Left colon (tissue), 2 donors: ENCODE measurements at regions not wholly inside any gene's neighbourhood (a gene's known extent, or its start where the extent isn't known, plus 50 kb on each side); places are given as distances from the start of the nearest gene placed in this dataset.

Source experiments
- ATAC-seq: fragments of 200-7000 bp; cut with Tn5 transposase; one replicate; pipeline ENCODE4 v1.9.1; 2020; ENCODE audit warnings: mild to moderate bottlenecking, moderate library complexity
- DNase-seq, 2 donors: peaks; one replicate each; pipeline ENCODE4 v3.0.0-alpha.2; 2020
- intact Hi-C, 2 donors: fragments of 100-400 bp; cut with DNase I in 1 of 2; cut with micrococcal nuclease in 1 of 2; formaldehyde crosslinking; loops; one replicate each; pipeline versions ENCODE4 v1.11.2 to v1.14.0; 2022; cut with DNase I, micrococcal nuclease
- donor health status: DM: no; HTN: no; CAD: no.
- donor health status: DM: yes; HTN: yes; CAD: no.

GRCh38 chr6:48866682-48867081 is 596.4 kb downstream of the MMUT start:
- DNase-seq, result no peak
- intact Hi-C loops, result no loop called here
- ATAC-seq, result no peak

DNA sequence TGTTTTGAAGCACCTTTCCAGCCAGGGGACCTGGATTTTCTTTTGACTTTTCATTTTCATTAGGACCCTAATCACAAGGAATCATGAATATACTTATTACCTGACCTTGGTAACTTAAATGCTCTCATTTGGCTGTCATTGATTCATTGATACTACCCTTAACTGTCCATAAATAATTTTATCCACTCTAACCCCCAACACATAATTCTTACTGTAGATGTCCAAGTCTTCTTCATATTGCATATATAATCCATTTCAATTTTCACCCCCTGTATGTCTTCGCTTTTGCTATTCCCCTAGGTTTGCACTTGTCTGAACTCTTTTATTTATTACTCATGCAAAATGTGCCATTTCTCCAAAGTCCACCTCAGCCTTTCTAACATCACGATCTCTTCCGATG is 602.9 kb downstream of the MMUT start:
- DNase-seq (no peak), ATAC-seq (no peak)
- intact Hi-C loops, result no loop called here

DNA sequence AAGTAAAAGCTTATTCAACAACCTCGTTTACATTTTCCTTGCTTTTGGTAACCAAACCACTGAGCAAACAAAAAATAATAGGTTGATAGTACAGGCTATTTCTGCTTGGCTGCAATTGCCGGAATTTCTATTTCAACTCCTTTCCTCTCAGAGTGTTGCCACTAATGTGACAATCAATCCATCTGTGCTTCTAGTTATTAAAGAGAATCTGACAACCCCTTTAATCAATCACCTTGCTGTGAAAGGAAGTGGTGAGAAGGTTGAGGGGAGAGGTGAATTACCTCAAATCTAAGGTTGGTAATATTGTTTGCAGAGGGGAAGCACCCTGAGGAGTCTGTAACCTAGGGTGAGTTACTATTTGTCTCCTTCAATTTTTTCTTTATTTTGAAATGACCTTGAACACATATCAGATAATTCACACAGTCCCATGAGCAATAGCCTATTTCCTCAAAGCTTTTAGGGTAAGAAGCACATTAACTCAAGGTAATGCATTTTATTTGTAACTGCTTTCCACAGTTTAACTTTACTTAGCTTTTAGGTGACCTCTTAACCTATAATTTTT is 603.4 kb downstream of the MMUT start:
- ATAC-seq, result no peak
- DNase-seq, result no peak
- intact Hi-C loops, result no loop called here

DNA sequence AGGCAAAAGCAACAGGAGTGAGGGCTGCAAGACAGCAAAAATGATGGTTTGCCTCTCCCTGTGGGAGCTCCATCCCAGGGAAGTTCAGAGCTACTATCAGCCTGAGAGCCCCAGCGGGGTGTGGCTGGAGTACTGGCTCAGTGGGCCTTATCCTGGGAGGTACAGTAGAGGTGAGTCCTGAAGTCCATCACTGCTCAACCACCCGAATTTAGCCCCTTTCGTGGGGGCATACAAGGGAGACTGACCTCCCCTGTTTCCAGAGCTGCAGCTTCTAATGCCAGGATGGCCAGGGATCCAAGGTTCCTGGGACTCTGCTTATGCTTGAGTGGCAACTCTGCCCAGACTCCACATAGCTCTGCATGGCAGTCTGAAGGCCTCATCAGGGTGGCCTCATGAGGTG is 617.8 kb downstream of the MMUT start:
- DNase-seq (no peak), ATAC-seq (no peak)
- intact Hi-C loops, result no loop called here

DNA sequence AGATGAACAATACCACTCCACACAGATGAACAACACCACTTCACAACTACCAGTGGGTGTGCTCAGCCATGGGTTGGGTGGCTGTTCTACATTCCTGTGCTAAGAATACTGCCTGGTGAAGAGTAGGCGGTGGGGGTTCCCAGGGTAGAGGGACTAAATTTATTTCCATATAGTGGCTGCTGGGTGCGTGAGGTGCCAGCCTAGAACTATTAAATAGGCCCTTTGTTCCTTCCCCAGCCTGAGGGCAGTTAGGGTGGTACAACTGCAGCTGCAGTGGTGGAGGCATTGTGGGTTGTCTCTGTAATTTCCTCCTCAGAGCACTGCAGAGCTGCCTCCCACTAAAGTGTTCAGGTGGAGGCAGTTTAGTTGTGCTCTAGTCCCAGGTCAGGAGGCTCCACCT is 618.4 kb downstream of the MMUT start:
- ATAC-seq, result no peak
- DNase-seq, result no peak
- intact Hi-C loops, result no loop called here

- DNase-seq (no peak), ATAC-seq (no peak)
- intact Hi-C loops, result no loop called here
Observed at GRCh38 chr6:48840896-48841295, 622.2 kb downstream of the MMUT start.

DNA sequence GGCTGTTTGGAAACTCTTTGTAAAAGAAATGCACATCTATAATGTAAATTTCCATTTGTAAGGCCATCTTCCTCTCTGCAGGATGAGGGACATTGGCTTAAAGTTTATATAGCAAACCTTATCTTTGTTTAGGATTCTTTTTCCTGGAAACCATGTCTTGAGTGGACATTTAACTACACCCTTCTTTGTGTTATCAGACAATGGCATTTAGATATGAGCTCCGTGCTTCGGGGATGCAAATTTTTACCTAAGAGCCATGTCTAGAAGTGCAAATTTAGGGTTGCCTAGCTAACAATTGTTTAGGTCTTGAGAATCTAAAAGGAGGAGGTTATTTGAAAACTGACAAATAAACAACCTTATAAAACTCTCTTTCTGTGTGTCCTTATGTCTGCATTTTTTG is 623.8 kb downstream of the MMUT start:
- DNase-seq, result no peak
- intact Hi-C loops, result no loop called here
- ATAC-seq, result no peak

DNA sequence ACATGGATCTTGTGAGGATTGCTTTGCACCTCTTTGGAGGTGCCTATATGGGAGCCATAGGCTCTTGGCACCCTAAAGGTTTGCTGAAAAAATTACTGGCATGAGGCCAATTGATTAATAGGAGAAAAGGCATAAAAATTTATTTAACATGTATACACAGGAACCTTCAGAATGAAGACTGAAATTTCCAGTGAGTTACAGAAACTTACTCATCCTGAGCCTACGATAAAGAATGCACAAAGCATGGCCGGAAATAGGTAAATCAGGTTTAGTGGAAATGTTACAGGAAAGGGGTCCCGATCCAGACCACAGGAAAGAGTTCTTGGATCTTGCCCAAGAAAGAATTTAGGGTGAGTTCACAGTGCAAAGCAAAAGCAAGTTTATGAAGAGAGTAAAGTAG is 625.3 kb downstream of the MMUT start:
- DNase-seq (no peak), ATAC-seq (no peak)
- intact Hi-C loops, result no loop called here

GRCh38 chr6:48835421-48835958 is 627.6 kb downstream of the MMUT start:
- intact Hi-C loops, result no loop called here
- peak; percentile 23 for ATAC-seq
- DNase-seq, result no peak

DNA sequence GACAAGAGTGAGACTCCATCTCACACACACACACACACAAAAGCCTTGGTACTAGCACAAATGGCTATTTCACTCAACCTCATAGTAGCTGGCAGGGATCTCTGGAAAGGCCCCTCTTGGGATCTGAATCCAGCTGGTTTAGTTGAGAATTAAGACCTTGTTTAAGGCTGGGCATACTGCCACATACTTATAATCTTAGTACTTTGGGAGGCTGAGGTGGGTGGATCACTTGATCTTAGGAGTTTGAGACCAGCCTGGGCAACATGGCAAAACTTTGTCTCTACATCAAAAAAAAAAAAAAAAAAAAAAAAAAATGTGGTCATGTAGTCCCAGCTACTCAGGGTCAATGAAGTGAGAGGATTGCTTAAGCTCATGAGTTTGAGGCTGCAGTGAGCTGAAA is 628.3 kb downstream of the MMUT start:
- DNase-seq (no peak), ATAC-seq (no peak)
- intact Hi-C loops, result no loop called here

DNA sequence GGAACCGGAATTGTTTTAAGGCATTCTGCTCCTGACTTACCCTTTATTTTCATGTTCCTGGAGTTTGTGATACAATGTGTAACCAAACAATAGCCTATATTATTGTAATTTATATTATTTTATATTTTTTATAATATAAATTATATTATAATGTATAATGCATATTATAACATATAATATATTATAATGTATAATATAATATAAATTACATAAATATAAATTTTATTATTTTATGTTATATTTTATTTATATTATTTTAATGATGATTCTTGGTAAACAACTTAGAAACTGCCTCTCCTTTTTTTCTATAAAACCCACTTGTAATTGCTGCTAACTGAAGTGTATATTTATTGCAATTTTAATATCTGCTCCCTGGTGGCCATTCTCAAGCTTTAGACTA is 629.1 kb downstream of the MMUT start:
- DNase-seq (no peak), ATAC-seq (no peak)
- intact Hi-C loops, result no loop called here

DNA sequence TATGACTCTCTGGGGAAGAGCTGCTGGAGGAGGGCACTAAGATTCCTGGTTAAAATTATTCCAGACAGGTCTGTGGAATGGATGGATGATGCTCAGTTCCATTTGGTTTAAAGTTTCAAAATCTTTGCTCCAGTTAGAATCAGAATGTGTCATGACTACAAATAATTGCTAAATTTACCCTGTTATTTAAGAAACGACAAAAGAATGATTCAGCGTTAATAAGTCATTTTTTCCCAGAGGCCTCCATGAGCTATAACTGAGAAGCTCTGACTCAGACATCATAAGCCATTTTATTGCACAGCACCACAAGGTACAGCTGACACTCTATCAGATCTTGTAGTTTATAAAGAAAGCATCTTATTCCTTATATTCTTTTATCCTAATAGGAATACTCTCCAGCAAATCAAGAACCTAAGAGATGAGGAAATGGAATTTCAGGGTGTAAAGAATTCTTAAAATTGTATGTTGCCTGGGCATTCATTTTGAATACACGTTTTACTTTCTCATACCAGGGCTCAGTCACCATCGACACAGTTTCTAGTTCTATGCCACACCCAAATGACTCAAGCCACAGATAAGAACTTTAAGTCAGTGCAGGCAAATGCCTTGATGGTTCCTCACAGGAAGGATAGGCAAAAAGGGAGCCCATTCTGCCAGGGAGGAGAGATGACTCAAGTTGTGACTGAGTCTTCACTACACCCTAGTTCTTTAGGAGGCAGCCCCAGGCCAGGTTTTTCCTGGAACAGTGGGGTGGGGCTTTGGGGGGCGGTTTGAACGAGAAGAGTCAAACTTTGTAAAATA is 636.0 kb downstream of the MMUT start:
- intact Hi-C loops, result no loop called here
- ATAC-seq (peak; percentile 98), DNase-seq (peak; percentile 4 to 39)

DNA sequence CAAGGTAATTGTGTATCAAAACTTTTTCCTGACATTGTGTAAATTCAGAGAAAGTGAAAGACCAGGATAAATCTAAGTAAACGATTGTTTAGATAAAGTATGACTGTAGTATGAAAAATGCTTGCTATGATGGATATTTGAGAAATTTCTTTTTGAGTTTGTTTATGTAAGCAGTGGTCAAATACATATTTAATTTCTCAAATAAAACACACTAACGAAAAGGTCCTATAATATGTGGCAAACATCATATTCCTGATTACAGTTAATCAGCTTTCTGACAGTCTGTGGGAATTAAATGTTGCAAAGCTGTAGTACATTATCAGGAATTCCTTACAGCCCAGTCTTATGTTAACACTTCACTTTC is 636.9 kb downstream of the MMUT start:
- no peak for ATAC-seq
- DNase-seq, result no peak
- intact Hi-C loops, result no loop called here

DNA sequence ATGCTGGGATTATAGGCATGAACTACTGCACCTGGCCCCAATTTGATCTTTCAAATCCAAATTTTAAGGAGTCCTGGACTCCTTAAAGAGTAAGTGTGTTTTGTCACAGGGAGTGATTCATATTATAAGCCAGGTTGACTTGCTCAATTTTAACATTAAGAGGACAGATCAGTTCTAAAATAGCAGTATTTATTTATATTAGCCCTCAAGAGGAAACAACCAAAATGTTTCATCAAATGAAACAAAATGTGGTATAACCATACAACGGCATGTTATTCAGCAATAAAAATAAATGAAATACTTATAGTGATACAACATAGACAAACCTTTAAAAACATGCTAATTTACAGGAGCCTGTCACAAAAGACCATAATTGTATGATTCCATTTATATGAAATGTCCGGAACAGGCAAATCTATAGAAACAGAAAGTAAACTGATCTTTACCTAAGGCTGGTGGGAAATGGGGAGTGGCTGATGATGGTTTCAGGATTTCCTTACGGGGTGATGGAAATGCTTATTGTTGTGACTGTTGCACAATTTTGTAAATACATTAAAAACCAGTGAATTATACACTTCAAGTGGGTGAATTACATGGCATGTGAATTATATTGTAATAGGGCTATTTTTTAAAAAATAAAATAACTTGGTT is 637.4 kb downstream of the MMUT start:
- ATAC-seq (no peak), DNase-seq (no peak)
- intact Hi-C loops, result no loop called here

GRCh38 chr6:48818052-48818412 is 645.0 kb downstream of the MMUT start:
- no peak for ATAC-seq
- no peak for DNase-seq
- intact Hi-C loops, result no loop called here

- no peak for ATAC-seq
- DNase-seq, result no peak
- intact Hi-C loops, result no loop called here
Observed at GRCh38 chr6:48817333-48818051, 645.6 kb downstream of the MMUT start.

- no peak for ATAC-seq
- intact Hi-C loops, result no loop called here
Observed at GRCh38 chr6:48814957-48815356, 648.1 kb downstream of the MMUT start.

GRCh38 chr6:48813836-48814235 is 649.2 kb downstream of the MMUT start:
- intact Hi-C loops, result no loop called here
- no peak for DNase-seq
- ATAC-seq, result no peak

More at GRCh38 chr6:48814957-48815356, 648.1 kb downstream of the MMUT start:
- no peak for DNase-seq

GRCh38 chr6:48809700-48810099 is 653.4 kb downstream of the MMUT start:
- intact Hi-C loops, result no loop called here
- ATAC-seq, result peak; percentile 83
- DNase-seq, result peak in 1 of 2 donors; percentile 38

GRCh38 chr6:48809245-48809644 is 653.8 kb downstream of the MMUT start:
- ATAC-seq (no peak), DNase-seq (no peak)
- intact Hi-C loops, result no loop called here
